RCC 7860 (cell line): ENCODE measurements at regions not wholly inside any gene's neighbourhood (a gene's known extent, or its start where the extent isn't known, plus 50 kb on each side); places are given as distances from the start of the nearest gene placed in this dataset.

Experiments used
- DNase-seq: peaks from one replicate; pipeline ENCODE4 v3.0.0-alpha.2; 2015; ENCODE audit warnings: low spot score
- FAIRE-seq: peaks from 2 replicates; lab custom pipeline; 2012; peaks lifted over from hg19 to GRCh38; lab: Jason Lieb, UNC

GRCh38 chr3:148331081-148331846 lies 366.4 kb upstream of the AGTR1 start:
- FAIRE-seq (no peak), DNase-seq (no peak)

GRCh38 chr3:148332509-148332908 lies 365.2 kb upstream of the AGTR1 start:
- FAIRE-seq: no peak
- no peak for DNase-seq

- FAIRE-seq: no peak
- no peak for DNase-seq
Observed at GRCh38 chr3:148333091-148333490, 364.6 kb upstream of the AGTR1 start.

GRCh38 chr3:148335612-148336011 lies 362.1 kb upstream of the AGTR1 start:
- DNase-seq: no peak
- no peak for FAIRE-seq

DNA sequence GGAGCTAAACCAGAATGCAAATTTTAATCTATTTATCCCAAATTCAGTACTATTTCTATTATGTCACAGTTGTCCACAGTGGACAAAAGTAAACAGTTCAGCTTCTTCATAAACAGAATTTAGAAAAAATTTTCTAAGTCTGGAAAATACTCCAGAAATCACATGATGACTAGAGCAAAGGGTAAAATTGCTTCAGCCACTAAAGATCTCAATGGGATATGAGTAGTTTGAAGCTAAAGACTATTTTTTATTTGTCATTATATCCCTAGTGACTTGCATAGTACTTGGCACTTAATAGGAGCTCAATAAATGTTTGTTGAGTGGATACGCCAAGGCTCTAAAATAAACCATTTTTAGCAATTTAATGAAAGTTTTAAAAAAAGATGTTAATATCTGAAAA lies 354.3 kb upstream of the AGTR1 start:
- FAIRE-seq: no peak

DNA sequence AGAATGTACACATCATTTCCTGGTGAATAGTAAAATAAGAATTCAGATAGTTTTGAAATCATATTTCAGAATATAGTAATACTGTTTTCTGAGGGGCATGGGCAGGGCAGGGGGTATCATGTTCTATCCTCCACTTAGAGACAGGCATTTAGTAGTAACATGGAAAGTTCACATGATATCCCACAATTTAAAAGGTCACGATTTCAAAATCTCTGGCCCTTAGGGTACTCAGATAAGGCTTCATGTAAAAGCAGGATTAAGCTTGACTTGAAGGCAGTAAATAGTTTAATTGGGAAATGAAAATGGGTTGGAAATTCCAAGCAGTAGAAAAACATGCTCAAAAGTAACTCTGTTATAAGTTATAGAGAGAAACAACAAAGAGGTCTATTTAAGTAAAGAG lies 353.2 kb upstream of the AGTR1 start:
- FAIRE-seq: no peak
- DNase-seq: no peak

More for the DNA sequence above, 354.3 kb upstream of the AGTR1 start:
- no peak for DNase-seq

DNA sequence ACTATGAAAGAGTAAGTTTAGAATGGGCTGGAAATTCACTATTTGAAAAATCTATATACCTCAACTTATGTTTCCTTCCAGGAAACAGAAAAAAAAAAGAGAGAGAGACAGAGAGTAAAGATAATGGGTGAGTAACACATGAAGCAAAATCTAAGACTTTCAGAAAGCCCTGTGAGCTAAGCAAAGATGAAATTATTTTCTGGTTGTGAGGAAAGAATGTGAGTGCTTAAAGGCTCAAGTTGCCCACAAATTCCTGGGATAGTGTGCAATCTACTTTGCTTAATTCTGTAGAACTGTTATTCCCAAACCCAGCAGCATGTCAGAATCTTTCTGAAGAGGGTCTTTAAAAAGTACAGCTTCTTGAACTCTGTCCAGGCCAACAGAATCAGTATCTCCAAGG lies 337.7 kb upstream of the AGTR1 start:
- FAIRE-seq (no peak), DNase-seq (no peak)

- FAIRE-seq (no peak), DNase-seq (no peak)
Observed at GRCh38 chr3:148366743-148367410, 330.8 kb upstream of the AGTR1 start.

DNA sequence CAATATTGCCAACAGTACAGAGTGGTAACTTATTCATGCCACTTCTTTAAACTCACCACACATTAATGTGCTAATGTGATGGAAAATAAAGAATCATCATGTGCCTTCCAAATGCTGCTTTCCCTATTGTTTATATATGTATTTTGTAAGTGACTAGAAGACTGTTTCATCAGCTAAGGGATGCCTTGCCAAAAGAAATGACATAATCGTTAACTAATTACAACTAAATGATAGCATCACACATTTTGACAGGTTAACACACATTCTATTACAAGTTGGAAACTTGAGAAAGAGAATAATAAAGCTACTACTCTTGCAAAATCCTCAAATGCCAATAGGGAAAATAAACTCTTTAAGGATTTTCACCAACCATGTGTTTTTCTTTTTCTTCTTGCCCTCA lies 329.9 kb upstream of the AGTR1 start:
- no peak for DNase-seq

DNA sequence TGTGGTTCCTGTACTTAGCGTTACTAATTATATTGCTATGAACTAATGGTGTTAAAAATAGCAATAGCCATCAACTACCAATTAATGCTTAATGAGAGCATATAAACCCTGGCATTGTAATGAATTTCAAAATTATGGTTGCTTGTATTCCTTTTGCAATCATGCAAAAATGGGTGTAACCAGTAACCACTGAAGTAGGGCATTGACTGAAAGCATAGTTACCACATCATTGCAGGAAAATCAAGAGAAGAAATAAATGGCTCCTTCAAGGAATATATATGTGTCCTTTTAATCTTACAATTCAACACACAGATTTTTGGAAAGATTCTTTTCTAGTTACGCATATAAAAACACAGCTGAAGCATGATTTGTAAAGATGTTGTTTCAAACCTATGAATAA lies 328.3 kb upstream of the AGTR1 start:
- DNase-seq (no peak), FAIRE-seq (no peak)

More for the DNA sequence above, 329.9 kb upstream of the AGTR1 start:
- FAIRE-seq: no peak

DNA sequence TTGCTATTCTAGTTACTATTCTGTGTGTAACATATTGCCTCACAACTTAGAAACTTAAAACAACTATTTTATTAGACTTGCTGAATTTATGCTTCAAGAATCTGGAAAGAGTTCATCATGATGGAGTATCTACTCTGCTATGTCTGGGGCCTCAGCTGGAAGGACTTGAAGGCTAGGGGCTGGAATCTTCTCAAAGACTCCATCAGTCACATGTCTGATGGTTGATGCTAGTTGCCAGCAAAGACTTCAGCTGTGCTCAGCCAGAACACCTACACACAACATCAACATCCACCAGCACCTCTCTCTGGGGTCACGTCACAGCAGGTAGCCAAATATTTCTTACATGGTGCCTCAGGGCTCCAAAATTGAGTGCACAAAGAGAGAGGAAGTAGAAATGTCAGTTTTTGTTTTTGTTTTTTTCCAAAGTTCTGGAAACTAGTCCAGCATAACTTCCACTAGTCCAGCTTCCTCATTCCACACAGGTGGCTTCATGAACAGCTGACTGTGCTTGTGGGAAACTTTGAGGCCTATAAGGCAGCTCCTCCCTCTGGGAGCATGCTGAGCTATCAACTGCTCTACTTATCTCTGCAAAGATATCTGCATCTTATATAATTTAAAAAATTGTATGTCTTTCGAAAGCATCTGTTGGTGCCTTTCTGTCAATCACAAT lies 325.4 kb upstream of the AGTR1 start:
- no peak for FAIRE-seq
- DNase-seq: no peak

- FAIRE-seq (no peak), DNase-seq (no peak)
Observed at GRCh38 chr3:148373961-148374360, 323.7 kb upstream of the AGTR1 start.

DNA sequence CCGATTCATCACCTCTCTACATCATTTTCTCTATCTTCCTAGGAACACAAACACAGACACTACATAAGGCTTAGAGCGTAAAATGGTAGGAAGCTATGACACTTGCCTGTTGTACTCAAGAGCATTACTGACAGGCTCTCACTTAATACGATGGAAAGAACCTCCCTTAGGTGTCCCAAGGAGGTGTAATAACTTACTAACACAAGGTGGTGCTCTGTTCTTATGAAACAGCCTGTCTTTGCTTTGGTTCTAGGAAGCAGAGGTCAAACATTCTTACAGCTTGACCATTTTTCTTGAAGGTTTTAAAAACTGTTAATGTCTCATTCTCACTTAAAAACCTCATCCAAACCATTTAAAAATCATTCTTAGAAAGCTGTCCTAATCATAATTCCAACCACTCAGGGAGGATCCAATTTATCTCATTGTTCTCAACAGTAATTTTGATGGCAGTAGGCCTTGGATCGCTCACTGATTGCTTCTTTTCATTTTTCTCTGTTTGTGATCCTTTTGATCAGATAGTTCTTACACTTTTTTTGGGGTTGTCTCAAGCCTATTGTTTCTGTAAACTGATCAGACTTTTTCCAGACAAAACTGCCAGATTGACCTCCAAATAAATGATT lies 317.8 kb upstream of the AGTR1 start:
- FAIRE-seq: peak; percentile 38
- DNase-seq: peak; percentile 49

DNA sequence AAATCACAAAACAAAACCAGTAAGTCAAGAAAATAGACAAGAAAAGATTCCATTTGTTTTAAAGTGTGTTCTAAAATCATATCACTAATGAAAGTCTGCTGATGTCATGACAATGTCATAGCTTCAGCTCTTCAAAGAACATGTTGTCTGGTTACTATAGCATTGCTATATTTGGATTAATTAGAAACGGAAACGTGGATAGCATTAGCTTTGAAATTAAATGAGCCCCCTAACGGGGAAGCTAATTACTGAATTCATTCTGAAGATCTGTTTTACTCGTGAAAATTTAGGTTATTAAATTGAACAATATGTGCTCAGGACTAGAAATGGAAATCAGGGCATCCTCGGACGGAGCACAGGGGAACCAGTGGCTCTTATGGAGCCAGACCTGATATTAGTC lies 316.7 kb upstream of the AGTR1 start:
- FAIRE-seq (no peak), DNase-seq (no peak)

DNA sequence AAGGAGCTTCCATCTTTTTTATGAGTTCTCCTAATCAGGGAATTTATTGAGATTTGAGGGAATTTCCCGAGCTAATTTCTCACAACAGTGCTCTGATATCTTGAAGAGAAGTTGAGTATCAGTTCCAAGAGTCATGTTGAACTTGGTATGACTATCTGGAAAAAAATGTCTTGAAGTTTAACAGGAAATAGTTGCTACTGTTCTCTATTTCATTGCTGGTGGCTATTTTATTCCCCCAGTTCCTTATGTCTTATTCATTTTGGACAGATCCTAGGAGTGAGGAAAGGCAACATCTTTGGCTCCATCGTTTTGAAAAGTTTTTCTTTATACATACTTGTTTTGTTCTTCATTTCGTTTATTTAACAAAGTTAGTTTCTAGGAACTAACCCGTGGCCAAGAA lies 307.8 kb upstream of the AGTR1 start:
- FAIRE-seq (no peak), DNase-seq (no peak)

- FAIRE-seq (no peak), DNase-seq (no peak)
Observed at GRCh38 chr3:148395821-148396220, 301.9 kb upstream of the AGTR1 start.

DNA sequence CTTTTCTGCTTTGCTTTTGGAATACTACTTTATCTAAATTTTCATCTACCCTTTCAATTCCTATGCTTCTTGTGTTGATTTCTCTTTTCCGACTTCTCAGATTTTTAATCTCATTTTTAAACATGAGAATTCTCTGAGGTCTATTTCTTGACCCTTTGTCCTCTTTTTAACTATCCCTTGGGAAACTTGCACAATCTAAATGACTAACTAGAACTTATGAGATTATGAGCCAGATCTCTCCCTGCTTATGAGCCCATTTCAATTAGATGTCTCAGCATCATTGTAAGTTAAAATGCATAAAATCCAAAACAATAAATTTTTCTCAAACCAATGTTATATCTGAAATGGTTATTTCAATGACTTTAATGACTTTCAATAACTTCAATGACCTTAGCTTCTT lies 296.9 kb upstream of the AGTR1 start:
- no peak for DNase-seq
- no peak for FAIRE-seq

- FAIRE-seq (no peak), DNase-seq (no peak)
Observed at GRCh38 chr3:148408667-148409066, 289.0 kb upstream of the AGTR1 start.

GRCh38 chr3:148420242-148420641 lies 277.5 kb upstream of the AGTR1 start:
- FAIRE-seq: no peak
- DNase-seq: no peak

DNA sequence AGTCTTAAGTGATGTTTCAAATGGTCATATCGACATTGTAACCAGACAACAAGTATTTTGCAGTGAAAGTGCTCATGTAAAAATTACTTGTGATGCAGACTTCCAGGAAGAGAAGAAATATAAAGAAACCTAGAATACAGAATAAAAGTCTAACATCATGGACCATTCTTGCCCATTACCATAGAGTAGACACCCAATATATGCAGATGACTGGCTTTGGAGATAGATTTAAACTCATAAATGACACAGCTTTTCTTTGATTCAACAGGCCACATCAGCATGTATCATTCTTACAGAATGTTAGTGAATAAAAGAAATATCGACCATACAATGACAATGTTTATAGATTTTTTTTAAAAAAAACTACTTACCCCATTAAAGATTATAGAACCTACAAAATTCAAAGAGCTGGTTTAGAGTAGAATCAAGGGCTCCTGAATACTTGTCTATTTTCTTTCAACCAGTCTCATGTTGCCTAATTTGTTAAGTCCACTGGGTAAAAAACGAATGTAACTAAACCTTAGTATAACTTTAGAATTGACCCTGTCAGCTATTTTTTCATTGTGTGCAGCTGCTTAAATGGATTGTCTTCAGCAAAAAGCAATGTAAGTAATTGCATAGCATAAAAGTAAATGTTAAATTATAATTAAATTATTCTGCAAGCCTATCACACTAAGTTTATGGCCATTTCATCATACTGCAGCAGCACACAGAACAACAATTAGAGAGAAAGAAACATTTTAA lies 268.7 kb upstream of the AGTR1 start:
- no peak for FAIRE-seq

DNA sequence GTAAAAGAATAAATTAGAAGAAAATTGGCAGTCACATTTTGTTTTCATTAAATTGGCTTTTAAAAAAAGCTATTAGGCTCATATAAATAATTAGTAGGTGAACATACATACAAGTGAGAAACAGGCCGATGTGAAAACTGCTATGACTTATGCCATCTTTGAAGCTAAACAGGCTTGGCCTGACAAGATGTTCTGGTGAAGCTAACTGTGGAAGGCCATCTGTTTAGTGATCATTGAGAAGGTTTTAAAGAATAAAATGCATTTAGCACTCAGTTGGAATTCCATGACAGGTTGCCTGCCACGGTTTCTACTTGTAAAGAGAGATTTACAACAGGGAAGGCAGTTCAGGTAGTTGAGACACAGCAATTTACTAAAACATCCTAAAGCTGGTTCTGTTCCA lies 264.0 kb upstream of the AGTR1 start:
- DNase-seq (no peak), FAIRE-seq (no peak)

More for the DNA sequence above, 268.7 kb upstream of the AGTR1 start:
- DNase-seq: no peak
